A549 (cell line): ENCODE measurements at regions not wholly inside any gene's neighbourhood (a gene's known extent, or its start where the extent isn't known, plus 50 kb on each side); places are given as distances from the start of the nearest gene placed in this dataset.

ENCODE experiments used
- CBX2 ChIP-seq: fragments of 200-600 bp; sonication (generic); IDR thresholded peaks from 2 replicates; pipeline ENCODE4 v1.6.1; 2016; ENCODE audit warnings: low read depth, mild to moderate bottlenecking, borderline replicate concordance
- CTCF ChIP-seq: fragments of >200 bp; sonication (Bioruptor Twin); formaldehyde crosslinking; IDR thresholded peaks from 3 replicates; pipeline ENCODE4 v1.5.1; 2016
- EP300 ChIP-seq, 2 experiments: fragments of >200 bp; sonication (Bioruptor Twin); formaldehyde crosslinking; IDR thresholded peaks; 2 replicates in 1 of 2; 3 replicates in 1 of 2; pipeline ENCODE4 v1.6.1; 2016 to 2017
- ESRRA ChIP-seq: fragments of 150-350 bp; IDR thresholded peaks from 2 replicates; pipeline ENCODE4 v1.6.1; 2014; ENCODE audit warnings: mild to moderate bottlenecking, low read length, borderline replicate concordance
- FOXS1 ChIP-seq: fragments of 250-450 bp; sonication (Bioruptor Pico); IDR thresholded peaks from 2 replicates; pipeline ENCODE4 v1.5.0; 2020; ENCODE audit warnings: mild to moderate bottlenecking, moderate library complexity
- JUN ChIP-seq, 2 experiments: fragments of >200 bp; sonication (Bioruptor Twin); formaldehyde crosslinking; IDR thresholded peaks; 2 replicates in 1 of 2; 3 replicates in 1 of 2; pipeline ENCODE4 v1.6.1; 2016 to 2017
- KDM5A ChIP-seq: fragments of 200-600 bp; sonication (generic); IDR thresholded peaks from 2 replicates; pipeline ENCODE4 v1.6.1; 2016; ENCODE audit warnings: antibody characterized with exemption, mild to moderate bottlenecking
- MAZ ChIP-seq: fragments of 150-350 bp; IDR thresholded peaks from 2 replicates; pipeline ENCODE4 v1.6.1; 2014; ENCODE audit warnings: antibody characterized with exemption, low read depth, low read length, borderline replicate concordance
- POLR2A ChIP-seq: IDR thresholded peaks from 2 replicates; pipeline ENCODE4 v1.6.1; 2012; ENCODE audit warnings: mild to moderate bottlenecking, low read length
- RAD21 ChIP-seq, 2 experiments: fragments of >200 bp in 1 of 2; sonication (Bioruptor Twin) in 1 of 2; formaldehyde crosslinking in 1 of 2; IDR thresholded peaks in 1 of 2; conservative IDR thresholded peaks in 1 of 2; 2 replicates in 1 of 2; 3 replicates in 1 of 2; pipeline ENCODE4 v1.6.1; 2012 to 2018; ENCODE audit warnings: inconsistent platforms in 1 of 2
- TP53 ChIP-seq: fragments of 250-450 bp; sonication (Bioruptor Pico); IDR thresholded peaks from 2 replicates; pipeline ENCODE4 v1.5.0; 2021; ENCODE audit warnings: mild to moderate bottlenecking, moderate library complexity
- TF ChIP-seq, protein P1 (sequence below): IDR thresholded peaks from 2 replicates; pipeline ENCODE4 v1.6.1; 2012
- TF ChIP-seq, protein P2 (sequence below): IDR thresholded peaks from 2 replicates; pipeline ENCODE4 v1.6.1; 2012

GRCh38 chr14:63781686-63782085 is 53.8 kb upstream of the SGPP1 start:
- no peak for TF ChIP-seq CTCF
- no peak for TF ChIP-seq KDM5A
- TF ChIP-seq POLR2A: no peak
- no peak for TF ChIP-seq RAD21 (conservative IDR thresholded peaks at IDR 0.05 in 1 of 2, IDR thresholded peaks at IDR 0.05 in 1 of 2)
- no peak for TF ChIP-seq MAZ
- TF ChIP-seq ESRRA: no peak
- TF ChIP-seq CBX2: no peak
- TF ChIP-seq FOXS1 (CRISPR knock-in tag): no peak
- TF ChIP-seq EP300 (IDR thresholded peaks at IDR 0.05): no peak
- TF ChIP-seq, protein P1, sequence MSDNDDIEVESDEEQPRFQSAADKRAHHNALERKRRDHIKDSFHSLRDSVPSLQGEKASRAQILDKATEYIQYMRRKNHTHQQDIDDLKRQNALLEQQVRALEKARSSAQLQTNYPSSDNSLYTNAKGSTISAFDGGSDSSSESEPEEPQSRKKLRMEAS: no peak
- no peak for TF ChIP-seq TP53 (CRISPR knock-in tag)
- TF ChIP-seq, protein P2, sequence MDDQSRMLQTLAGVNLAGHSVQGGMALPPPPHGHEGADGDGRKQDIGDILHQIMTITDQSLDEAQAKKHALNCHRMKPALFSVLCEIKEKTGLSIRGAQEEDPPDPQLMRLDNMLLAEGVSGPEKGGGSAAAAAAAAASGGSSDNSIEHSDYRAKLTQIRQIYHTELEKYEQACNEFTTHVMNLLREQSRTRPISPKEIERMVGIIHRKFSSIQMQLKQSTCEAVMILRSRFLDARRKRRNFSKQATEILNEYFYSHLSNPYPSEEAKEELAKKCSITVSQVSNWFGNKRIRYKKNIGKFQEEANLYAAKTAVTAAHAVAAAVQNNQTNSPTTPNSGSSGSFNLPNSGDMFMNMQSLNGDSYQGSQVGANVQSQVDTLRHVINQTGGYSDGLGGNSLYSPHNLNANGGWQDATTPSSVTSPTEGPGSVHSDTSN: no peak
- TF ChIP-seq JUN (IDR thresholded peaks at IDR 0.05): no peak
